GM19328 (cell line): ENCODE measurements at regions not wholly inside any gene's neighbourhood (a gene's known extent, or its start where the extent isn't known, plus 50 kb on each side); places are given as distances from the start of the nearest gene placed in this dataset.
"Not testable (repeated sequence)": the region's sequence is repeated elsewhere in the genome, so short reads cannot be mapped to it uniquely, and the experiment has no call there.

Source experiments
- ATAC-seq: cut with Tn5 transposase; IDR thresholded peaks from one replicate; pipeline ENCODE4 v1.9.1; 2021; ENCODE audit warnings: mild to moderate bottlenecking, moderate library complexity; ENCODE audit not compliant: unreplicated experiment

DNA sequence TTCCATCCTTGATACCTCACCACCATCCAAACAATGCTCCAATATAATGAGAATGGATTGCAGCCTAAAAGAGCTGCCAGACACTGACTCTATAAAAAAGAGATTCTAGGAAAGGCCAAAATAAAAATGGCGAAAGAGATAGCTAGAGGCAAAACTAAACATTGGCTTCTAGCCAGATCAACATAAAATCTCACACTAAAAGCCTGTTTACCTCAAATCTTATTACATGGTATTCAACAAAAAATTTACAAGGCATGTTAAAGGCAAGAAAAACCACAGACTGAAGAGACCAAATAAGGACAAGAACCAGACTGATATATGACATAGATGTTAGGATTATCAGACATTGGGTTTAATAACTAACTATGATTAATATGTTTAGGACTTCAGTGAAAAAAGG, 1127.0 kb downstream of the DNAJB9 start:
- ATAC-seq: no peak

GRCh38 chr7:109699661-109700060, 1130.0 kb downstream of the DNAJB9 start:
- ATAC-seq: no peak

DNA sequence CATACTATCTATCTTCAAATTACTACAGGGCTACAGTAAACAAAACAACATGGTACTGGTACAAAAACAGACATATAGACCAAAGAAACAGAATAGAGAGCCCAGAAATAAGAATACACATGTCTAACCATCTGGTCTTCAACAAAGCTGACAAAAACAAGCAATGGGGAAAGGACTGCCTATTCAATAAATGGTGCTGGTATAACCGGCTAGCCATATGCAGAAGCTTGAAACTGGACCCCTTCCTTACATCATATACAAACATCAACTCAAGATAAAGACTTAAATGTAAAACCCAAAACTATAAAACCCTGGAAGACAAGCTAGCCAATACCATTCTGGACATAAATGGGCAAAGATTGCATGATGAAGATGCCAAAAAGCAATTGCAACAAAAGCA, 1143.7 kb downstream of the DNAJB9 start:
- no peak for ATAC-seq

- ATAC-seq: not testable (repeated sequence)
These were observed 1149.7 kb downstream of the DNAJB9 start for GRCh38 chr7:109719359-109719758.

DNA sequence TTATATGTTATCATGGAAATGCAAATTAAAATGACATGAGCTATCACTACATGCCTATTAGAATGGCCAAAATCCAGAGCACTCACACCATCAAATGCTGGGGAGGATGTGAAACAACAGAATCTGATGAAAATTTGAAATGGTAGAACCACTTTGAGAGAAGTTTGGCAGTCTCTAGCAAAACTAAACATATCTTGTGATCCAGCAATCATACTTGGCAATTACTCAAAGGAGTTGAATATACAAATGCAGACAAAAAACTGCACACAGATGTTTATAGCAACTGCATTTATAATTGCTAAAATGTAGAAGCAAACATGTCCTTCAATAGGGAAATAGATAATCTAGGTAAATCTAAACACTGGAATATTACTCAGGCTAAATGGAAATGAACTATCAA, 1164.9 kb downstream of the DNAJB9 start:
- no peak for ATAC-seq

GRCh38 chr7:109735881-109736280, 1166.2 kb downstream of the DNAJB9 start:
- ATAC-seq: no peak

GRCh38 chr7:109745677-109746410, 1176.2 kb downstream of the DNAJB9 start:
- ATAC-seq: no peak

DNA sequence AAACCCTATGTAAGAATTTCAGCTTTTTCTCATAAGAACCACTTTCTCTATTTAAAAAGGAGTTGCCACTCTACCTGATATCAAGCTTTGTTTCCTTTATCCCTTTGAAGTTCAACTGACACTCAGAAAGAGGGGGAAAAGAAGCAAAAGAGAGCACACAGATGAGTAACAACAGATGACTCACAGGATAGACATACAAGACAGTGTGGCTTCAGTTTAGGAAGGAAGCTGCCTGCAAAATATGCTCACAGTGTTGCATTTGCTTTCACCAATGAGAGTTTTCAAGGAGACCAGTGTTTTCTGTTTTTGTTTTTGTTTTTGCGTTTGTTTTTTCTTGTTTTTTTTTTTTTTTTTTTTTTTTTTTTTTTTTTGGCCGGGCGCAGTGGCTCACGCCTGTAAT, 1181.6 kb downstream of the DNAJB9 start:
- ATAC-seq: no peak

DNA sequence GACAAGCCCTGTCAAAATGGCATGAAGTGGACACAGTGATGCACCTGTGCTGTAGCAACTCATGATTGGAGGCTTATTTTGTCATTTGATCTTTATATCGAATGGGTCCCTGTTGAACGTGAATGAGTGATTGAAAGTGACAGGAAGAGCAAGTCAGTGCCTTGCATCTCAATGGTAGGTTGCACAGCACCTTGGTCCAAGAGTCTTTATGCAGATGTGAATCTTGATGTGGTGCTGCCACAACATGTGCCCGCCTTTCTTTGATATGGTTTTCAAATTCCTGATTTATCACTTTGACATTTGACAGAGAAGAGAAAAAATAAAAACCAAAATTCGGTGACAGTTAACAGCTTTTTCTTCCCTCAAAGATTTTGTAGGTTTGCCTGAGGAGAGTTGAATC, 1182.4 kb downstream of the DNAJB9 start:
- no peak for ATAC-seq

DNA sequence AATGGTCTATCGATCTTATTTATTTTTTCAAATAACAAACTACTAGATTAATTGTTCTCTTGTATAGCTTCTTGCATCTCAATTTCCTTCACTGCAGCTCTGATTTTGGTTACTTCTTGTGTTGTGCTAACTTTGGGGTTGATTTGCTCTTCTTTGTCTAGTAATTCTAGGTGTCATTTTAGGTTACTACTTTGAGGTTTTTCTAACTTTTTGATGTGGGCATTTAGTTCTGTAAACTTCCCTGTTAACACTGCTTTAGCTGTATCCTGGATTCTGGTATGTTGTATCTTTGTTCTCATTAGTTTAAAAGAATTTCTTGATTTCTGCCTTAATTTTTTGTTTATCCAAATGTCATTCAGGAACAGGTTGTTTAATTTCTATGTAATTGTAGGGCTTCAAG, 1188.0 kb downstream of the DNAJB9 start:
- no peak for ATAC-seq

- ATAC-seq: no peak
These were observed 1193.9 kb downstream of the DNAJB9 start for GRCh38 chr7:109763611-109764010.

GRCh38 chr7:109772161-109772560, 1202.5 kb downstream of the DNAJB9 start:
- ATAC-seq: no peak

DNA sequence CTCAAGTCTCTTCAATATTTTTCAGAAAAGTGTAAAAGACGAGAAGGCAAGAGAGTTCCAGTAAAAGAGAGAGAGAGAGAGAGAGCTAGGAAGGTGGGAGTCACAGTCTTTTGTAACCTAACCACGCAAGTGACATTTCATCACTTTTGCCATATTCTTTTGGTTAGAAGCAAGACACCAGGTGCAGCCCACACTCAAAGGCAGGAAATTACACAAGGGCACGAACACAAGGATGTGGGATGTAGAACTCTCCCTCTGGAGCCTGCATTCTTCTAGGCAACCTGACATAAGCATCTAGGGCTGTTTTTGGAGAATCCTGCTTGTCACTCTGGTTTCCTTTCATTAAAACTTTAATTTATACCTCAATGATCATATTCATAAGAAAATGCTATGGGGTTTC, 1213.1 kb downstream of the DNAJB9 start:
- ATAC-seq: no peak

DNA sequence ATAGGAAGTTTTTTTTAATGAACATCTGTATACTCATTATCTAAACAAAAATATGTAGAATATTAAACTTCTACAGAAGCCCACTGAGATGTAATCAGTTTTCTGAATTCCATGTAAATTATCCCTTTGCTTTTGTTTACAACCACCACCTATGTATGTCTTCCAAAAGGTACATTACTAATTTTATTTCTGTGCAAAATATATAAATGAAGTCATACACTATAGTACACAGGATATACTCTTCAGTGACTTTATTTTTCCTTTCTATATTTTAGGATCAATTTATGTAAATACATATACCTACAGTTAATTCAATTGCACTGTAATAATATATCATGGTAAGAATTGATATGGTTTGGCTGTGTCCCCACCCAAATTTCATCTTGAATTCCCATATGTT, 1236.9 kb downstream of the DNAJB9 start:
- ATAC-seq: no peak

GRCh38 chr7:109821156-109821555, 1251.5 kb downstream of the DNAJB9 start:
- ATAC-seq: no peak

DNA sequence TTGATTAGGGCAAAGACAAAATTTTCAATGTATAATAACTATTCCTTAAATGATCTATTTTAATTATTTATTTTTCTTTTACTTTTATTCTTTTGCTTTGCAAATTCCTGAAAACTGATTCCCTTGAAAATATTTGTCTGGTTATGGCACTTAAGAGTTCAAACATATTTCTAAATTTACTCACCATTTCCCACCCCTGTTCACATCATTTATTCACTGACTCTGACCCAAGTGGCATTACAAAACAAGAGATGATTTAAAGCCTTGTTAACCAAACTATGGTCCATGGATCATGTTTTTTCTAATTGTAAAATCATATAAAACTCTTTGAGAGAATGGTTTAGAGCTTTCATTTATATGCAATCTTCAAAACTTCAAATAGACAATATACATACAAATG, 1256.1 kb upstream of the LRRN3 start:
- ATAC-seq: no peak

DNA sequence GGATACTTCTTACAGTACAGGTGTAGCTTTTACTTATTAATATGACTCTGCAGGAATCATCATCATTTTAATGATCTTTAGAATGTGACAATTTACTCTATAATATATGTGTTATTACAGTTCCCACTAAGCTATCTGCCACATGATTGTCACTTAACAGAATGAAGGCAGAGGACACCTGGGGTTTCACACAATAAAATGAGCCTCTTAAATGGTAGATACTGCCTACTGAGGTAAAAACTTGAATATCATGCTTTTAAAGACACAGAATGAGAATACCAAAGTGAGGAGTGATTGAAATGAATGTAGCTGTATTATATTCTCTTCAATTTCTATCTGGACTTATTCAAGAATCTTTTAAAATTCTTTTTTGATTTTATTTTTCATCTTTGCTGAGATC, 1255.3 kb upstream of the LRRN3 start:
- ATAC-seq: no peak

GRCh38 chr7:109836016-109836415, 1254.9 kb upstream of the LRRN3 start:
- no peak for ATAC-seq

GRCh38 chr7:109842386-109842785, 1248.5 kb upstream of the LRRN3 start:
- no peak for ATAC-seq

DNA sequence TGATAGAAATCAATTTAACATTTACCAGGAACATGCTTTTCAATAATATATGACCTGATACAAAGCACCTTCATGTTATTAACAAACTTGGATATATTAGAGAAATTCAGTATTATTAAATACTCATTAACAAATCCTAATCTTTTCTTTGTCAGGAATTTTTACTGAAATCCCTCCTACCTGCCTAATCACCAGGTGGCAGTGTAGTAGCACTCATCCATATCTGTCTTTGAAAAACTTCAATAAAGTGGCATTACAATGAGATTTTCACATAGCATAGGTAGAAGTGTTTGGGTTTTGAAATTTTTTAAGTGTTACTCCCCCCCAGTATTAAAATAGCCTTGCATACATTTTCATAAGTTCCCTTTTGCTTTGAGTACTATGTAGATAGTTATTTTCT, 1246.6 kb upstream of the LRRN3 start:
- no peak for ATAC-seq

DNA sequence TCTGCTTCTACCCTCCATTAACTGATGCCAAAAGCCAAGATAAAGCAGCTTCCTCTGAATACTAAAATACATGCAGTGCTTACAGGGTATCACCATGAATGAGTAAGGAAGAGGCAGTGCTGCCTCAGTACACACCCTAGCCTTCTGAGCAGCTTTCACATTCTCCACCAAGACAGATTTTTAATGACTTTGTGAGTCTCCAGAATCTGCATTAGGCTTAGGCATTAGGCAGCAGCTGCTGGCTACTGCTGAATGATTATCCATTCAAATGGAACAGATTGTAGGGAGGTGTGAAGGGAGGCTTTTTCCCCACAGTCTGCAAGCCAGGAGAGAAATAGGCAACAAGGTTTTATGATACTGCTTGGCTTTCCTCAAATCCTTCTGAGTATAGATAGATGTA, 1226.7 kb upstream of the LRRN3 start:
- ATAC-seq: no peak

- no peak for ATAC-seq
These were observed 1222.6 kb upstream of the LRRN3 start for GRCh38 chr7:109868215-109868860.

GRCh38 chr7:109873296-109873695, 1217.6 kb upstream of the LRRN3 start:
- no peak for ATAC-seq
